Loucy (cell line): ENCODE measurements at regions not wholly inside any gene's neighbourhood (a gene's known extent, or its start where the extent isn't known, plus 50 kb on each side); places are given as distances from the start of the nearest gene placed in this dataset.

Experiments
- H2AFZ ChIP-seq: fragments of 200-600 bp; sonication (generic); 2 replicates; pipeline ENCODE4 v1.6.0; 2016; ENCODE audit warnings: antibody characterized with exemption, mild to moderate bottlenecking, low read length, moderate library complexity
- H3F3A ChIP-seq: fragments of 200-600 bp; 2 replicates; pipeline ENCODE4 v1.6.0; 2016; ENCODE audit warnings: antibody characterized with exemption, low read depth, mild to moderate bottlenecking
- H3K27me3 ChIP-seq: fragments of 200-600 bp; sonication (generic); 2 replicates; pipeline ENCODE4 v1.6.1; 2014; ENCODE audit warnings: low read length, mild to moderate bottlenecking; ENCODE audit not compliant: insufficient read depth, poor library complexity, severe bottlenecking
- H3K36me3 ChIP-seq: fragments of 200-600 bp; sonication (generic); 2 replicates; pipeline ENCODE4 v1.6.1; 2016; ENCODE audit warnings: low read length; ENCODE audit not compliant: insufficient read depth
- H3K4me1 ChIP-seq: fragments of 200-600 bp; sonication (generic); 2 replicates; pipeline ENCODE4 v1.5.1; 2014; ENCODE audit warnings: low read length, mild to moderate bottlenecking; ENCODE audit not compliant: insufficient read depth, poor library complexity, severe bottlenecking
- H3K4me2 ChIP-seq: fragments of 200-600 bp; sonication (generic); 2 replicates; pipeline ENCODE4 v1.6.0; 2014; ENCODE audit warnings: antibody characterized with exemption, low read length, low read depth, mild to moderate bottlenecking; ENCODE audit not compliant: poor library complexity, severe bottlenecking
- H3K4me3 ChIP-seq: fragments of 200-600 bp; sonication (generic); 2 replicates; pipeline ENCODE4 v1.5.1; 2014; ENCODE audit warnings: low read length, mild to moderate bottlenecking, mixed read lengths; ENCODE audit not compliant: poor library complexity, severe bottlenecking
- H3K79me2 ChIP-seq: fragments of 200-600 bp; sonication (generic); 2 replicates; pipeline ENCODE4 v1.6.1; 2014; ENCODE audit warnings: low read length; ENCODE audit not compliant: insufficient read depth
- H3K9ac ChIP-seq: fragments of 200-600 bp; sonication (generic); 2 replicates; pipeline ENCODE4 v1.6.0; 2014; ENCODE audit warnings: mild to moderate bottlenecking, low read depth, low read length, moderate library complexity; ENCODE audit not compliant: poor library complexity, severe bottlenecking
- H3K9me2 ChIP-seq: fragments of 200-600 bp; sonication (generic); replicated peaks from 2 replicates; pipeline ENCODE4 v1.6.1; 2016; ENCODE audit warnings: low read depth, low read length, mixed read lengths
- H3K9me3 ChIP-seq: fragments of 200-600 bp; sonication (generic); 2 replicates; pipeline ENCODE4 v1.6.1; 2014; ENCODE audit warnings: mild to moderate bottlenecking, antibody characterized with exemption, low read length, low read depth; ENCODE audit not compliant: insufficient read depth
- H4K20me1 ChIP-seq: fragments of 200-600 bp; sonication (generic); 2 replicates; pipeline ENCODE4 v1.6.0; 2014; ENCODE audit warnings: antibody characterized with exemption, low read length, mild to moderate bottlenecking; ENCODE audit not compliant: insufficient read depth, poor library complexity, severe bottlenecking
- CTCF ChIP-seq: fragments of 200-600 bp; sonication (generic); conservative IDR thresholded peaks from 2 replicates; pipeline ENCODE4 v1.5.1; 2014; ENCODE audit warnings: mild to moderate bottlenecking, antibody characterized with exemption, low read length
- EZH2phosphoT487 ChIP-seq: fragments of 200-600 bp; IDR thresholded peaks from 2 replicates; pipeline ENCODE4 v1.6.1; 2018; ENCODE audit warnings: antibody characterized with exemption, mild to moderate bottlenecking, moderate library complexity, borderline replicate concordance

DNA sequence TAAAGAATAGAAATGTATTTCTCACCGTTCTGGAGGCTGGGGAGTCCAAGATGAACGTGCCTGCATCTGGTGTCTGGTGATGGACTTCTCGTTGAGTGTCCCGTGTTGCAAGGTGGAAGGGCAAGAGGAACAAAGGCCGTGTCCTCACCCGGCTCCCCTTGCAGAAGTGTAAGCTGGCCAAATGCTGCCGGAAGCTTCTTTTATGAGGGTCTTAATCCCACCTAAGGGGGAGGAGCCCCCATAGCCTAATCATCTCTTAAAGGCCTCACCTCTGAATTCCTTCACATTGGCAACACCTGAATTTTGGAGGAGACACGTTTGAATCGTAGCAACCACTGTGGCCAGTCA is 99.1 kb upstream of the DAP start:
- Histone ChIP-seq H3K9me2 (no peaks in the 10 kb centered on the region), H3K4me3 (no peak overlapping the region), H3K36me3 (no peaks in the 10 kb centered on the region), H3K27me3 (no peaks in the 10 kb centered on the region), H3K4me1 (no peaks in the 10 kb centered on the region), H3K4me2 (no peak overlapping the region), H3K79me2 (no peaks in the 10 kb centered on the region), H3K9me3 (no peaks in the 10 kb centered on the region), H3K9ac (no peak overlapping the region), H4K20me1 (no peaks in the 10 kb centered on the region), H3F3A (no peaks in the 10 kb centered on the region), H2AFZ (no peak overlapping the region)
- TF ChIP-seq CTCF (no peak), EZH2phosphoT487 (no peak)

DNA sequence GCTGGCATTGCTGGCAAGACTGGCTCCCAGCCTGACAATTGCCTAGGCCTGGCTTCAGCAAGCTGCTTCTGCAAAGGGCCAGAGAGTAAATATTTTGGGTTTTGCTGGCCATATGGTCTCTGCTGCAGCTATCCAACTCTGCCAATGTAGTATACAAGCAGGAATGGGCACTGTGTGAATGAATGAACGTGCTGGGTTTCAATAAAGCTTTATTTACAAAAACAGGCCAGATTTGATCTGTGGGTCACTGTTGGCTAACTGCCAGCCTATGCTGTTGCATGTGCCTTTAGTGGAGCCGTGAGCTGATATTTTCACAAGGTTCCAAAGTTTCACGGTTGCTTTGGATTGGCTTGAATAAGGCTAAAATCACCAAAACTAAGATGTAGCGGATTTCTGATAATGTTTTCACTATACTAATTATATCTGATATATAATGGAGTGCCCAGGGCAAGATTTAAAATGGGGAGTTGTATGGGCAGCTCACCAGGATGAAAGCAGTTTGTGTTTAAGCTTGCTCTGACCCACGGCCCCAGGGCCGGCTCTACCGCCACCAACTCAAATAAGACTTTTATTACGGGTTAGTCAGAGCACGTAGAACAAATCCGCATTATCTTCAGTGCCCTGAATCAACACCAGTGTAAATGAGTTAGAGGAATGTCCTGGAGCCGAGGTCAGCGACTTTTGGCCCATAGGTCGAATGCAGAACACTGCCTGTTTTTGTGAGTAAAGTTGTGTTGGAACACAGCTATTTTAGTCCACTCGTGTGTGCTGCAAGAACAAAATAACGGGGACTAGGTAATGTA is 98.6 kb upstream of the DAP start:
- Histone ChIP-seq H3K9ac (no peak overlapping the region), H3F3A (no peaks in the 10 kb centered on the region), H3K79me2 (no peaks in the 10 kb centered on the region), H3K9me2 (no peaks in the 10 kb centered on the region), H3K36me3 (no peaks in the 10 kb centered on the region), H3K9me3 (no peaks in the 10 kb centered on the region), H3K4me2 (no peak overlapping the region), H3K4me3 (no peak overlapping the region), H4K20me1 (no peaks in the 10 kb centered on the region), H3K4me1 (no peaks in the 10 kb centered on the region), H3K27me3 (no peaks in the 10 kb centered on the region), H2AFZ (no peak overlapping the region)
- TF ChIP-seq EZH2phosphoT487 = no peak
- TF ChIP-seq CTCF = no peak

- no peak overlapping the region for H3K4me2 ChIP-seq
- no peaks in the 10 kb centered on the region for H3K27me3 ChIP-seq
- no peaks in the 10 kb centered on the region for H4K20me1 ChIP-seq
- no peaks in the 10 kb centered on the region for H3K36me3 ChIP-seq
- no peak overlapping the region for H2AFZ ChIP-seq
- no peaks in the 10 kb centered on the region for H3K9me3 ChIP-seq
- H3K79me2 ChIP-seq = no peaks in the 10 kb centered on the region
- no peaks in the 10 kb centered on the region for H3F3A ChIP-seq
- no peak overlapping the region for H3K9ac ChIP-seq
- TF ChIP-seq EZH2phosphoT487 = no peak
- TF ChIP-seq CTCF = peak; percentile 29; the same call in 1 of the 2 replicates
- H3K9me2 ChIP-seq = no peaks in the 10 kb centered on the region
- H3K4me3 ChIP-seq = no peak overlapping the region
- H3K4me1 ChIP-seq = no peaks in the 10 kb centered on the region
Measured at GRCh38 chr5:10858945-10859344, 97.9 kb upstream of the DAP start.
